Upper lobe of left lung (tissue), 4 donors: ENCODE measurements at regions not wholly inside any gene's neighbourhood (a gene's known extent, or its start where the extent isn't known, plus 50 kb on each side); places are given as distances from the start of the nearest gene placed in this dataset.

Source experiments
- POLR2A ChIP-seq, 4 donors: fragments of 450-650 bp; IDR thresholded peaks; one replicate each; pipeline ENCODE4 v1.5.1; 2016 to 2017; ENCODE audit warnings: antibody characterized with exemption in 4 of 4, mild to moderate bottlenecking in 2 of 4
- TF ChIP-seq, protein P1 (sequence below), 6 experiments: fragments of 450-650 bp in 4 of 6; fragments of 200-600 bp in 2 of 6; sonication (generic) in 2 of 6; IDR thresholded peaks; one replicate each; pipeline ENCODE4 v1.5.1; 2016 to 2019; ENCODE audit warnings: antibody characterized with exemption in 6 of 6

DNA sequence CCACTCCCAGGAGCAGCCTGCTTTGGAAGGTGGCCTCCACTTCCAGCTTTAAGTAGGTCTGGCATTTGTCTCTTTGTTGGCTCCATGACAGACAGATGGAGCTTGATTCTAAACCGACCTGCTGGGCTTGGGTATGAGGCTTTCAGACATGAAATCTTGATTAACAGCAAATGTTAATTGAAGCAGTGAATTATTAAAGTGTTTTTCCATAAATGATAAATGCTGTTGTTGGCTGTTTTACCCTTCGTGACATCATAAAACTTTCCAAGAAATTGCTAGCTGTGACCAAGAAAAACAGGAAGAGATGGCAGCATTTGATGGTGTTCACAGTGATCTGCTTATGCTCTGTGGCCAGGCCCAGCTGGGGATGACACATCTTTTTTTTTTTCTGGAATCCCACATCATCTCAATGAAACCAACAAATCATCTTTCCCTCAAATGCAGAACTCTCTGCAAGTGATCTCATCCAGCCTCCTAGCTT, 66.1 kb downstream of the RBMXL2 start:
- TF ChIP-seq POLR2A (IDR thresholded peaks at IDR 0.05) = no peak
- TF ChIP-seq, protein P1, sequence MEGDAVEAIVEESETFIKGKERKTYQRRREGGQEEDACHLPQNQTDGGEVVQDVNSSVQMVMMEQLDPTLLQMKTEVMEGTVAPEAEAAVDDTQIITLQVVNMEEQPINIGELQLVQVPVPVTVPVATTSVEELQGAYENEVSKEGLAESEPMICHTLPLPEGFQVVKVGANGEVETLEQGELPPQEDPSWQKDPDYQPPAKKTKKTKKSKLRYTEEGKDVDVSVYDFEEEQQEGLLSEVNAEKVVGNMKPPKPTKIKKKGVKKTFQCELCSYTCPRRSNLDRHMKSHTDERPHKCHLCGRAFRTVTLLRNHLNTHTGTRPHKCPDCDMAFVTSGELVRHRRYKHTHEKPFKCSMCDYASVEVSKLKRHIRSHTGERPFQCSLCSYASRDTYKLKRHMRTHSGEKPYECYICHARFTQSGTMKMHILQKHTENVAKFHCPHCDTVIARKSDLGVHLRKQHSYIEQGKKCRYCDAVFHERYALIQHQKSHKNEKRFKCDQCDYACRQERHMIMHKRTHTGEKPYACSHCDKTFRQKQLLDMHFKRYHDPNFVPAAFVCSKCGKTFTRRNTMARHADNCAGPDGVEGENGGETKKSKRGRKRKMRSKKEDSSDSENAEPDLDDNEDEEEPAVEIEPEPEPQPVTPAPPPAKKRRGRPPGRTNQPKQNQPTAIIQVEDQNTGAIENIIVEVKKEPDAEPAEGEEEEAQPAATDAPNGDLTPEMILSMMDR (IDR thresholded peaks at IDR 0.05) = no peak
